ENCODE measurements at regions not wholly inside any gene's neighbourhood (a gene's known extent, or its start where the extent isn't known, plus 50 kb on each side); places are given as distances from the start of the nearest gene placed in this dataset.

GRCh38 chr7:17497136-17497535 lies 198.7 kb downstream of the AHR start:
- H3K27me3 Mint-ChIP-seq (ENCODE audit: insufficient read depth) = no peaks in the 10 kb centered on the region
- H3K27ac Mint-ChIP-seq = no peak overlapping the region
- H3K4me3 Mint-ChIP-seq = no peak overlapping the region
- H3K4me1 Mint-ChIP-seq (ENCODE audit: low read depth) = peaks cover 39% of the 10 kb centered on the region
- no peak for DNase-seq
- H3K36me3 Mint-ChIP-seq (ENCODE audit: low read depth) = peaks cover 5% of the 10 kb centered on the region
- TF ChIP-seq CTCF (IDR thresholded peaks at IDR 0.05) = no peak
- H3K9me3 Mint-ChIP-seq = no peaks in the 10 kb centered on the region

GRCh38 chr7:17497549-17498167 lies 199.2 kb downstream of the AHR start:
- Mint-ChIP-seq H3K27me3 (ENCODE audit: insufficient read depth) (no peaks in the 10 kb centered on the region), H3K36me3 (ENCODE audit: low read depth) (peaks cover 5% of the 10 kb centered on the region), H3K27ac (no peak overlapping the region), H3K9me3 (no peaks in the 10 kb centered on the region), H3K4me3 (no peak overlapping the region), H3K4me1 (ENCODE audit: low read depth) (peaks cover 44% of the 10 kb centered on the region)
- DNase-seq = no peak
- TF ChIP-seq CTCF (IDR thresholded peaks at IDR 0.05) = no peak

- H3K27ac Mint-ChIP-seq = no peak overlapping the region
- H3K4me1 Mint-ChIP-seq (ENCODE audit: low read depth) = peaks cover 50% of the 10 kb centered on the region
Measured at GRCh38 chr7:17498230-17498629, 199.8 kb downstream of the AHR start.

GRCh38 chr7:17500736-17501135 lies 202.3 kb downstream of the AHR start:
- DNase-seq = no peak
- Mint-ChIP-seq H3K4me1 (ENCODE audit: low read depth) (peaks cover 49% of the 10 kb centered on the region), H3K36me3 (ENCODE audit: low read depth) (peaks cover 5% of the 10 kb centered on the region), H3K27me3 (ENCODE audit: insufficient read depth) (no peaks in the 10 kb centered on the region), H3K9me3 (no peaks in the 10 kb centered on the region), H3K4me3 (no peak overlapping the region), H3K27ac (peak overlapping the region; percentile 63; the same call in 1 of the 2 replicates)
- no peak for TF ChIP-seq CTCF (IDR thresholded peaks at IDR 0.05)

More at GRCh38 chr7:17498230-17498629, 199.8 kb downstream of the AHR start:
- H3K9me3 Mint-ChIP-seq = no peaks in the 10 kb centered on the region
- no peak for DNase-seq
- no peak overlapping the region for H3K4me3 Mint-ChIP-seq
- H3K36me3 Mint-ChIP-seq (ENCODE audit: low read depth) = peaks cover 5% of the 10 kb centered on the region
- no peak for TF ChIP-seq CTCF (IDR thresholded peaks at IDR 0.05)
- H3K27me3 Mint-ChIP-seq (ENCODE audit: insufficient read depth) = no peaks in the 10 kb centered on the region

- DNase-seq = peak; percentile 30
- peak overlapping the region; percentile 11; the same call in 1 of the 2 replicates for H3K4me3 Mint-ChIP-seq
- TF ChIP-seq CTCF (IDR thresholded peaks at IDR 0.05) = no peak
- peak overlapping the region; percentile 63 for H3K27ac Mint-ChIP-seq
- H3K9me3 Mint-ChIP-seq = no peaks in the 10 kb centered on the region
- peaks cover 5% of the 10 kb centered on the region for H3K36me3 Mint-ChIP-seq (ENCODE audit: low read depth)
- peaks cover 48% of the 10 kb centered on the region for H3K4me1 Mint-ChIP-seq (ENCODE audit: low read depth)
- no peaks in the 10 kb centered on the region for H3K27me3 Mint-ChIP-seq (ENCODE audit: insufficient read depth)
Measured at GRCh38 chr7:17501441-17502212, 203.2 kb downstream of the AHR start.

All from HFFc6 (cell line).